LNCAP (cell line): ENCODE measurements at regions not wholly inside any gene's neighbourhood (a gene's known extent, or its start where the extent isn't known, plus 50 kb on each side); places are given as distances from the start of the nearest gene placed in this dataset.

Source experiments
- TF ChIP-seq, protein P1 (sequence below): fragments of 450-650 bp; IDR thresholded peaks from 2 replicates; pipeline ENCODE4 v1.5.1; 2017; ENCODE audit warnings: mild to moderate bottlenecking

- TF ChIP-seq, protein P1, sequence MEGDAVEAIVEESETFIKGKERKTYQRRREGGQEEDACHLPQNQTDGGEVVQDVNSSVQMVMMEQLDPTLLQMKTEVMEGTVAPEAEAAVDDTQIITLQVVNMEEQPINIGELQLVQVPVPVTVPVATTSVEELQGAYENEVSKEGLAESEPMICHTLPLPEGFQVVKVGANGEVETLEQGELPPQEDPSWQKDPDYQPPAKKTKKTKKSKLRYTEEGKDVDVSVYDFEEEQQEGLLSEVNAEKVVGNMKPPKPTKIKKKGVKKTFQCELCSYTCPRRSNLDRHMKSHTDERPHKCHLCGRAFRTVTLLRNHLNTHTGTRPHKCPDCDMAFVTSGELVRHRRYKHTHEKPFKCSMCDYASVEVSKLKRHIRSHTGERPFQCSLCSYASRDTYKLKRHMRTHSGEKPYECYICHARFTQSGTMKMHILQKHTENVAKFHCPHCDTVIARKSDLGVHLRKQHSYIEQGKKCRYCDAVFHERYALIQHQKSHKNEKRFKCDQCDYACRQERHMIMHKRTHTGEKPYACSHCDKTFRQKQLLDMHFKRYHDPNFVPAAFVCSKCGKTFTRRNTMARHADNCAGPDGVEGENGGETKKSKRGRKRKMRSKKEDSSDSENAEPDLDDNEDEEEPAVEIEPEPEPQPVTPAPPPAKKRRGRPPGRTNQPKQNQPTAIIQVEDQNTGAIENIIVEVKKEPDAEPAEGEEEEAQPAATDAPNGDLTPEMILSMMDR = no peak
These were observed 63.1 kb upstream of the CACNA2D1 start for GRCh38 chr7:82506702-82507101.

- TF ChIP-seq, protein P1 = no peak
These were observed 62.6 kb upstream of the CACNA2D1 start for GRCh38 chr7:82506208-82506607.

- TF ChIP-seq, protein P1 = no peak
These were observed 57.8 kb upstream of the CACNA2D1 start for GRCh38 chr7:82501346-82501745.

GRCh38 chr7:82494420-82494819, 50.8 kb upstream of the CACNA2D1 start:
- TF ChIP-seq, protein P1 = no peak
